ENCODE measurements at regions not wholly inside any gene's neighbourhood (a gene's known extent, or its start where the extent isn't known, plus 50 kb on each side); places are given as distances from the start of the nearest gene placed in this dataset.

DNA sequence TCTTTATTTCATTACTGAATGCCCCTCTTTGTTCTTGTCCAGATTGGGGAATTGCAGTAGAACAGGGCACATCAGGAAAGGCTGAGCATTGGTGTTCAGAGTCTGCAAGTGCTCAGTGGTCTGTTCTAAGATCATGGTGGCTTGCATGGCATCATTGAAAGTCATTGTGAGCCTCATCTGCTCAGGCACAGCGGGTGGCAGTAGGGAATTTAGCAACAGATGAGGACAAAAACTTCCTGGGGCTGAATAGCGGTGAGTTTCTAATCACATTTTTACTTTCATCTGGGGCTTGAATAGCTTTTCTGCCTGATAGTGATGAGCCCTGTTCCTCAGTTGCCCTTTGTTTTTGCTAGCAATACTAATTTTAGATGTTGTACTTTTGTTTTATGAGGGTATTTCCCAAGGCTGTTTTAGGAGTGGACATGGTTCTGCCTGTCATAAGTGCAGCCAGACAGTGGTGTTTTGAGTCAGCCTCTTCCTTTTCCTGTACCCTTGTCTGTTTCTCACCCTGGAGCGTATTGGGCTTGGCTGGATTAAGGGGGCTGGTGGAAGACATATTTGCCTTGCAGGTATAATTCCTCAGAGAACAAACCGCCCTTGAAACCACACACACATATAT, 127.2 kb upstream of the IL12A start:
- 86% methylated on average over 4 of the region's 4 CpGs for WGBS
- H3K4me1 ChIP-seq (replicated peaks) = no peaks in the 10 kb centered on the region
- TF ChIP-seq, protein P1, sequence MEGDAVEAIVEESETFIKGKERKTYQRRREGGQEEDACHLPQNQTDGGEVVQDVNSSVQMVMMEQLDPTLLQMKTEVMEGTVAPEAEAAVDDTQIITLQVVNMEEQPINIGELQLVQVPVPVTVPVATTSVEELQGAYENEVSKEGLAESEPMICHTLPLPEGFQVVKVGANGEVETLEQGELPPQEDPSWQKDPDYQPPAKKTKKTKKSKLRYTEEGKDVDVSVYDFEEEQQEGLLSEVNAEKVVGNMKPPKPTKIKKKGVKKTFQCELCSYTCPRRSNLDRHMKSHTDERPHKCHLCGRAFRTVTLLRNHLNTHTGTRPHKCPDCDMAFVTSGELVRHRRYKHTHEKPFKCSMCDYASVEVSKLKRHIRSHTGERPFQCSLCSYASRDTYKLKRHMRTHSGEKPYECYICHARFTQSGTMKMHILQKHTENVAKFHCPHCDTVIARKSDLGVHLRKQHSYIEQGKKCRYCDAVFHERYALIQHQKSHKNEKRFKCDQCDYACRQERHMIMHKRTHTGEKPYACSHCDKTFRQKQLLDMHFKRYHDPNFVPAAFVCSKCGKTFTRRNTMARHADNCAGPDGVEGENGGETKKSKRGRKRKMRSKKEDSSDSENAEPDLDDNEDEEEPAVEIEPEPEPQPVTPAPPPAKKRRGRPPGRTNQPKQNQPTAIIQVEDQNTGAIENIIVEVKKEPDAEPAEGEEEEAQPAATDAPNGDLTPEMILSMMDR (IDR thresholded peaks at IDR 0.05) = no peak
- TF ChIP-seq POLR2A (IDR thresholded peaks at IDR 0.05) (no peak), POLR2AphosphoS5 (IDR thresholded peaks at IDR 0.05) (no peak)
- H3K36me3 ChIP-seq = no peaks in the 10 kb centered on the region
- no peak overlapping the region for H3K4me3 ChIP-seq
- no peak overlapping the region for H3K27ac ChIP-seq
- no peak for DNase-seq (ENCODE audit: low spot score)
- no peaks in the 10 kb centered on the region for H3K27me3 ChIP-seq (replicated peaks; ENCODE audit: insufficient read depth)
- intact Hi-C loops (cut with DNase I) = no loop called here
- no peaks in the 10 kb centered on the region for H3K9me3 ChIP-seq

DNA sequence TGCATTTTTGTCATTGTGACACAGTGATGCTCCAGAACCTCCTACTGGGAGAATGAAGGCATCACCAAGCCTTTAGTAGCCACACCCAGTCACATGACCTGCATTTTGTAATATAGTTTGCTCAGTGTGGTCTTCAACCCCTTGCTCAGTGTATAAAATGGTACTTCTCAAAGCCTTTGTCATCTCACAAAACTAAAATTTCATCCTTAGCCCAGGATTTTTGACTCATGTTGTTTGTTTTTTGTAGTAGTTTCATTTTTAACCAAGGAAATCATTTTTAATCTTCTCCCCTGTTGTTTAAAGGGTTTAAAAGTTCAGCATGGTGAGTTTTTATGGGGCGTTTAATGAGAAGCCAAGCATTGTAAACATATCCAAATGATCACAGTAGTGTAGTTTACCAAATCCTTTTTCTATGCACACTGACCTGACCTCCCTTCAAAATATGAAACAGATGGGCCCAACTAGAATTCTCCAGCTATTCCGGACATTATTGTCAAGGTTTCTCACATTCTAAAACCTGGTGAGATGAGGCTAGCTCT, 123.5 kb upstream of the IL12A start:
- Histone ChIP-seq H3K4me3 (no peak overlapping the region), H3K36me3 (no peaks in the 10 kb centered on the region), H3K27ac (peak overlapping the region; percentile 43 to 50), H3K9me3 (no peaks in the 10 kb centered on the region), H3K27me3 (replicated peaks; ENCODE audit: insufficient read depth) (no peaks in the 10 kb centered on the region), H3K4me1 (replicated peaks) (no peaks in the 10 kb centered on the region)
- DNase-seq (ENCODE audit: low spot score) = no peak
- TF ChIP-seq POLR2AphosphoS5 (IDR thresholded peaks at IDR 0.05) (no peak), POLR2A (IDR thresholded peaks at IDR 0.05) (no peak)
- TF ChIP-seq, protein P1 (IDR thresholded peaks at IDR 0.05) = no peak
- WGBS = 17% methylated on average over 2 of the region's 2 CpGs
- intact Hi-C loops (cut with DNase I) = no loop called here

DNA sequence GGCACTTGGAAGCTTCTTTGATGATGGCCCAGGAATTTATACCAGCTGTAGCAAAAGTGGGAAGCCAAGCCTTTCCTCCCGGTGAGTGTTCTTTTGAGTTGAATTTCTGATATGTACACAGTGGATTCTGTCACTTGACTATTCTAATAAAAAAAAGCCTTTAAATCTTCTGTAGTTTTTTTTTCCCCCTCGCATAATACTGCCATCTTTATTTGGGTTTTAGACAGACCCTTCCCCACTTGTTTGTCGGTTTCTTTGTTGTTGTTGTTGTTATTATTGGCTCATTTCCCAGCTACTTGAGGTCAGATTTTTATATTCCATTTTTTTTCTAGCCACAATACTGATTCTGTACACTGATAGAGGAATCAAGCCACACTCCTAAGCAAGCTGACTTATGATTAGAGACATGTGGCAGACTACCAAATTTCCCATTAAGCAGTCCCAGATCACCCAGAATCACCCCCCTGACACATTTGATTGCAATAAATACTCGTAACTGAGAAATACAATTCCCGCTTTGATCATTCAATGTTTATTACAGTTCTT, 122.4 kb upstream of the IL12A start:
- DNase-seq (ENCODE audit: low spot score) = peak; percentile 42
- 7% methylated on average over 5 of the region's 5 CpGs for WGBS
- H3K27ac ChIP-seq = peak overlapping the region; percentile 43 to 50
- TF ChIP-seq, protein P1 (IDR thresholded peaks at IDR 0.05) = no peak
- TF ChIP-seq POLR2AphosphoS5 (IDR thresholded peaks at IDR 0.05) (peak; percentile 59), POLR2A (IDR thresholded peaks at IDR 0.05) (no peak)
- no peaks in the 10 kb centered on the region for H3K9me3 ChIP-seq
- H3K27me3 ChIP-seq (replicated peaks; ENCODE audit: insufficient read depth) = no peaks in the 10 kb centered on the region
- H3K4me1 ChIP-seq (replicated peaks) = no peaks in the 10 kb centered on the region
- no peak overlapping the region for H3K4me3 ChIP-seq
- no peaks in the 10 kb centered on the region for H3K36me3 ChIP-seq
- intact Hi-C loops (cut with DNase I) = no loop called here

DNA sequence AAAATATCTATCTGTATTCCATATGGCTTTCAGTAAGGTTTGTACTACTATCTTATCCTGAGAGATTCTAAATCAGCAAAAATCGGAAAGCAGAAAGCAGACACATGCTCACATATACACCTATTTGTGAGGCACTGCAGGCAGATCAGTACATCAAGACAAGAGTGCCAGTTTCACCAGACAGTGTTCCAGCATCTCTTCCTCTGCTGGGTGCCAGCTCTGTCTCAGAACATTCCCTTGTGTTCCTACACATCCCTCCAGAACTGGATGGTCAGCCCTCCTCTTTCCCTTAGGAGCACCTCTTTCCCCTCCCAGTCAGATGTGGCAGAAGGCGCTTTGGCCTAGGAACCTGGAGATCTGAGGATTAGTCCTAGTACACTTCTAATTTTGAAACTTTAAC, 121.3 kb upstream of the IL12A start:
- TF ChIP-seq POLR2A (IDR thresholded peaks at IDR 0.05) (no peak), POLR2AphosphoS5 (IDR thresholded peaks at IDR 0.05) (no peak)
- TF ChIP-seq, protein P1 (IDR thresholded peaks at IDR 0.05) = no peak
- Histone ChIP-seq H3K27me3 (replicated peaks; ENCODE audit: insufficient read depth) (no peaks in the 10 kb centered on the region), H3K4me3 (no peak overlapping the region), H3K27ac (peak overlapping the region in 1 of 2 donors; percentile 6), H3K36me3 (no peaks in the 10 kb centered on the region), H3K9me3 (no peaks in the 10 kb centered on the region), H3K4me1 (replicated peaks) (no peaks in the 10 kb centered on the region)
- 75% methylated on average over 2 of the region's 2 CpGs for WGBS
- intact Hi-C loops (cut with DNase I) = no loop called here
- no peak for DNase-seq (ENCODE audit: low spot score)

DNA sequence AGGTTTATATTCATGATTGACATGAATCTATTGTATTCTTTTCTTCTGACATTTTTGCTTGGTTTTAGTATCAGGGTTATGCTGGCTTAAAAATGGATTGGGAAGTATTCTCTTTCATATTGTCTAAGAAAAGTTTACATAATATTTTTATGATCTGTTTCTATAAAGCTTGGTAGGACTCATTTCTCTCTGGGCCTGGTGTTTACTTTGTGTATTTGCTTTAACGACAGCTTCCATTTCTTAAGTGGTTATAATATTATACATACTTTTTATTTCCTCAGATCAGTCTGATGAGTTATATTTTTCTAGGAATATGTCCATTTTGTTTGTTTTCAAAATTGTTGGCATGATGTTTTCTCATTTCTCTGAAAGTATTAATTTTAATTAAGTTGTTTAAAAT, 117.9 kb upstream of the IL12A start:
- Histone ChIP-seq H3K4me1 (replicated peaks) (no peaks in the 10 kb centered on the region), H3K27me3 (replicated peaks; ENCODE audit: insufficient read depth) (no peaks in the 10 kb centered on the region), H3K9me3 (no peaks in the 10 kb centered on the region), H3K27ac (no peak overlapping the region), H3K36me3 (no peaks in the 10 kb centered on the region), H3K4me3 (no peak overlapping the region)
- TF ChIP-seq, protein P1 (IDR thresholded peaks at IDR 0.05) = no peak
- 40% methylated on average over 1 of the region's 1 CpG for WGBS
- no peak for DNase-seq (ENCODE audit: low spot score)
- intact Hi-C loops (cut with DNase I) = loop anchor here (5.0 kb wide), 1 partner anchor 103 kb away; no protein-coding TSS in a partner anchor
